IMR-90 (cell line): ENCODE measurements at regions not wholly inside any gene's neighbourhood (a gene's known extent, or its start where the extent isn't known, plus 50 kb on each side); places are given as distances from the start of the nearest gene placed in this dataset.

Experiments
- CTCF ChIP-seq: conservative IDR thresholded peaks from 2 replicates; pipeline ENCODE4 v1.5.1; 2012; ENCODE audit warnings: mild to moderate bottlenecking, low read depth, low read length, improper control_type of control experiment
- ELK1 ChIP-seq: fragments of 150-350 bp; IDR thresholded peaks from 2 replicates; pipeline ENCODE4 v1.6.1; 2016; ENCODE audit warnings: low read depth, mild to moderate bottlenecking, low read length, moderate library complexity, borderline replicate concordance
- MAFK ChIP-seq: IDR thresholded peaks from 2 replicates; pipeline ENCODE4 v1.6.1; 2012; ENCODE audit warnings: low read depth, low read length, improper control_type of control experiment
- NFE2L2 ChIP-seq: fragments of 150-350 bp; IDR thresholded peaks from 2 replicates; pipeline ENCODE4 v1.6.1; 2016; ENCODE audit warnings: low read depth, mild to moderate bottlenecking, low read length
- POLR2A ChIP-seq: IDR thresholded peaks from 2 replicates; pipeline ENCODE4 v1.6.1; 2012; ENCODE audit warnings: mild to moderate bottlenecking, low read depth, low read length
- RCOR1 ChIP-seq: IDR thresholded peaks from 2 replicates; pipeline ENCODE4 v1.6.1; 2012; ENCODE audit warnings: mild to moderate bottlenecking, low read length, improper control_type of control experiment; ENCODE audit not compliant: insufficient replicate concordance
- USF2 ChIP-seq: fragments of 150-350 bp; IDR thresholded peaks from 2 replicates; pipeline ENCODE4 v1.6.1; 2017; ENCODE audit warnings: mild to moderate bottlenecking, antibody characterized with exemption, low read length, low read depth

- TF ChIP-seq MAFK (no peak), USF2 (no peak), CTCF (no peak), RCOR1 (no peak), ELK1 (no peak), NFE2L2 (no peak), POLR2A (no peak)
These were observed 1279.0 kb upstream of the GOT2 start for GRCh38 chr16:60013076-60013475.
